Neural cell (in vitro differentiated cells): ENCODE measurements at regions not wholly inside any gene's neighbourhood (a gene's known extent, or its start where the extent isn't known, plus 50 kb on each side); places are given as distances from the start of the nearest gene placed in this dataset.
A peak's percentile ranks its signal among the peaks of the same experiment; 100 is the strongest.

Experiments used
- CTCF ChIP-seq: fragments of 450-650 bp; IDR thresholded peaks from 2 replicates; pipeline ENCODE4 v1.5.1; 2014; ENCODE audit warnings: antibody characterized with exemption, mild to moderate bottlenecking, moderate library complexity; ENCODE audit not compliant: poor library complexity, severe bottlenecking
- EP300 ChIP-seq: fragments of 450-650 bp; conservative IDR thresholded peaks from 2 replicates; pipeline ENCODE4 v1.6.1; 2014; ENCODE audit warnings: antibody characterized with exemption, mild to moderate bottlenecking, moderate library complexity; ENCODE audit not compliant: poor library complexity, severe bottlenecking
- EZH2 ChIP-seq: fragments of 200-600, 300-800 bp; shearing (Covaris generic), sonication (generic); IDR thresholded peaks from 2 replicates; pipeline ENCODE4 v1.6.1; 2014; ENCODE audit warnings: antibody characterized with exemption, low read length, borderline replicate concordance, mild to moderate bottlenecking; ENCODE audit not compliant: insufficient read depth, poor library complexity, severe bottlenecking
- POLR2AphosphoS5 ChIP-seq: IDR thresholded peaks from 2 replicates; pipeline ENCODE4 v1.6.1; 2012
- REST ChIP-seq: IDR thresholded peaks from 2 replicates; pipeline ENCODE4 v1.6.1; 2012; ENCODE audit warnings: borderline replicate concordance
- SMC3 ChIP-seq: fragments of 450-650 bp; conservative IDR thresholded peaks from 2 replicates; pipeline ENCODE4 v1.6.1; 2014; ENCODE audit warnings: antibody characterized with exemption, mild to moderate bottlenecking, moderate library complexity; ENCODE audit not compliant: poor library complexity
- TAF1 ChIP-seq: IDR thresholded peaks from 2 replicates; pipeline ENCODE4 v1.6.1; 2012; ENCODE audit warnings: low read depth

GRCh38 chr3:193031911-193032310 is 114.3 kb upstream of the MB21D2 start:
- TF ChIP-seq CTCF (no peak), EZH2 (no peak), EP300 (peak; percentile 69), SMC3 (no peak), TAF1 (no peak), POLR2AphosphoS5 (peak; percentile 60), REST (no peak)
